ENCODE measurements at regions not wholly inside any gene's neighbourhood (a gene's known extent, or its start where the extent isn't known, plus 50 kb on each side); places are given as distances from the start of the nearest gene placed in this dataset.

- no peak for TF ChIP-seq EZH2 (IDR thresholded peaks at IDR 0.05; ENCODE audit: borderline replicate concordance, low read depth, low read length, poor library complexity, severe bottlenecking)
- no peak for TF ChIP-seq CTCF (conservative IDR thresholded peaks at IDR 0.05; ENCODE audit: low read depth, low read length)
Observed at GRCh38 chr7:25541094-25541821, 313.0 kb upstream of the NPVF start.
